ENCODE measurements at regions not wholly inside any gene's neighbourhood (a gene's known extent, or its start where the extent isn't known, plus 50 kb on each side); places are given as distances from the start of the nearest gene placed in this dataset.

DNA sequence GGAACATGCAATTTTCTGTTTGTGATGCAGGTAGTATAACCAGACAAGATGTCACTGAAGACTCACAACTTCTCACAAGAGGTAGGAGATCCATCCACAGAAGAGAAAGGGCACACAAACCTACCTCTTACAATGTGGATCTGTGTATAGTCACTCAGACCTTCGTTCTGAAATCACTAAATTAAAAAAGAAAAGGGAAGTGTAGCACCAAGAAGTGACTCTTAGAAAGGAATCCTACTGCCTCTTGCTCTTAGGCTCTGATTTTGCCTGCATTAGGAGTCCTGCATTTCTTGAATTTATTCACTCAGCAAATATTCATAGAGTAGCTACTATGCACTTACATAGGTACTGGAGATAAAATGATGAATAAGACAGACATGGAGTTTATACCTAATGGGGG is 347.6 kb downstream of the BMP4 start:
- no peak overlapping the region for H3K4me3 Mint-ChIP-seq
- H3K36me3 Mint-ChIP-seq (ENCODE audit: low read depth) = no peaks in the 10 kb centered on the region
- H3K27ac Mint-ChIP-seq = no peak overlapping the region
- DNase-seq = no peak
- H3K27me3 Mint-ChIP-seq (ENCODE audit: insufficient read depth) = peaks cover 10% of the 10 kb centered on the region
- H3K4me1 Mint-ChIP-seq (ENCODE audit: low read depth) = peaks cover 5% of the 10 kb centered on the region; the same call in 1 of the 2 replicates
- no peaks in the 10 kb centered on the region; the same call in 1 of the 2 replicates for H3K9me3 Mint-ChIP-seq
- TF ChIP-seq CTCF (IDR thresholded peaks at IDR 0.05) = no peak

GRCh38 chr14:53608369-53608768 is 348.3 kb downstream of the BMP4 start:
- Mint-ChIP-seq H3K36me3 (ENCODE audit: low read depth) (no peaks in the 10 kb centered on the region), H3K4me3 (no peak overlapping the region), H3K9me3 (no peaks in the 10 kb centered on the region; the same call in 1 of the 2 replicates), H3K27me3 (ENCODE audit: insufficient read depth) (peaks cover 4% of the 10 kb centered on the region; the same call in 1 of the 2 replicates), H3K4me1 (ENCODE audit: low read depth) (no peaks in the 10 kb centered on the region), H3K27ac (no peak overlapping the region)
- no peak for DNase-seq
- TF ChIP-seq CTCF (IDR thresholded peaks at IDR 0.05) = no peak

GRCh38 chr14:53606203-53606602 is 350.4 kb downstream of the BMP4 start:
- TF ChIP-seq CTCF (IDR thresholded peaks at IDR 0.05) = no peak
- Mint-ChIP-seq H3K4me1 (ENCODE audit: low read depth) (no peaks in the 10 kb centered on the region), H3K4me3 (no peak overlapping the region), H3K36me3 (ENCODE audit: low read depth) (no peaks in the 10 kb centered on the region), H3K27ac (no peak overlapping the region), H3K27me3 (ENCODE audit: insufficient read depth) (peaks cover 4% of the 10 kb centered on the region; the same call in 1 of the 2 replicates), H3K9me3 (no peaks in the 10 kb centered on the region)
- DNase-seq = no peak

GRCh38 chr14:53605562-53605961 is 351.1 kb downstream of the BMP4 start:
- no peak for DNase-seq
- Mint-ChIP-seq H3K4me1 (ENCODE audit: low read depth) (no peaks in the 10 kb centered on the region), H3K36me3 (ENCODE audit: low read depth) (no peaks in the 10 kb centered on the region), H3K27me3 (ENCODE audit: insufficient read depth) (peaks cover 4% of the 10 kb centered on the region; the same call in 1 of the 2 replicates), H3K4me3 (no peak overlapping the region), H3K27ac (no peak overlapping the region), H3K9me3 (no peaks in the 10 kb centered on the region)
- TF ChIP-seq CTCF (IDR thresholded peaks at IDR 0.05) = no peak

- H3K4me3 Mint-ChIP-seq = no peak overlapping the region
- TF ChIP-seq CTCF (IDR thresholded peaks at IDR 0.05) = no peak
- H3K27ac Mint-ChIP-seq = no peak overlapping the region
- DNase-seq = no peak
- no peaks in the 10 kb centered on the region for H3K9me3 Mint-ChIP-seq
- no peaks in the 10 kb centered on the region for H3K36me3 Mint-ChIP-seq (ENCODE audit: low read depth)
- no peaks in the 10 kb centered on the region for H3K4me1 Mint-ChIP-seq (ENCODE audit: low read depth)
- H3K27me3 Mint-ChIP-seq (ENCODE audit: insufficient read depth) = peaks cover 3% of the 10 kb centered on the region; the same call in 1 of the 2 replicates
Observed at GRCh38 chr14:53603994-53604393, 352.6 kb downstream of the BMP4 start.

GRCh38 chr14:53601409-53601808 is 355.2 kb downstream of the BMP4 start:
- Mint-ChIP-seq H3K27me3 (ENCODE audit: insufficient read depth) (peaks cover 3% of the 10 kb centered on the region; the same call in 1 of the 2 replicates), H3K36me3 (ENCODE audit: low read depth) (no peaks in the 10 kb centered on the region), H3K4me3 (no peak overlapping the region), H3K9me3 (no peaks in the 10 kb centered on the region; the same call in 1 of the 2 replicates), H3K4me1 (ENCODE audit: low read depth) (no peaks in the 10 kb centered on the region), H3K27ac (no peak overlapping the region)
- no peak for TF ChIP-seq CTCF (IDR thresholded peaks at IDR 0.05)
- no peak for DNase-seq

Measured in HFFc6 (cell line).